GM12878 (cell line): ENCODE measurements at regions not wholly inside any gene's neighbourhood (a gene's known extent, or its start where the extent isn't known, plus 50 kb on each side); places are given as distances from the start of the nearest gene placed in this dataset.

Experiments
- ATAC-seq: fragments of 200-7000 bp; cut with Tn5 transposase; 3 replicates; pipeline ENCODE4 v1.9.1; 2020; ENCODE audit warnings: mild to moderate bottlenecking, moderate library complexity
- BruUV-seq: library from RNA; stranded (reverse); fragments of 400-500 nt; replicated peaks from 2 replicates; lab custom pipeline; 2021; lab: Mats Ljungman, UMichigan
- CTCF ChIA-PET: fragments of 300-600 bp; sonication (Branson Sonifier 250); formaldehyde crosslinking; extraction: SDS; loops from one replicate; lab custom pipeline; 2021; ENCODE audit warnings: inconsistent platforms; lab: Yijun Ruan, JAX
- POLR2A ChIA-PET: fragments of 350-600 bp; formaldehyde crosslinking; extraction: SDS; loops from one replicate; lab custom pipeline; 2021; ENCODE audit warnings: inconsistent platforms; lab: Charles Lee
- RAD21 ChIA-PET: fragments of 300-600 bp; sonication (Branson Sonifier 250); formaldehyde crosslinking; loops from one replicate; lab custom pipeline; 2023; ENCODE audit warnings: antibody characterized with exemption; ENCODE audit not compliant: unreplicated experiment; lab: Charles Lee
- SMC1A ChIA-PET: fragments of 300-600 bp; sonication (Branson Sonifier 250); formaldehyde crosslinking; loops from one replicate; lab custom pipeline; 2023; ENCODE audit not compliant: unreplicated experiment, uncharacterized antibody; lab: Charles Lee
- DNase-seq: peaks from one replicate; pipeline ENCODE4 v3.0.0-alpha.2; 2011; ENCODE audit warnings: low read depth, low spot score
- FAIRE-seq: peaks from 3 replicates; lab custom pipeline; 2011; peaks lifted over from hg19 to GRCh38; lab: Jason Lieb, UNC
- H2AFZ ChIP-seq: 2 replicates; pipeline ENCODE4 v1.6.0; 2011; ENCODE audit warnings: low read depth, low read length, control low read depth; ENCODE audit not compliant: control insufficient read depth
- H3K27ac ChIP-seq: 2 replicates; pipeline ENCODE4 v1.5.1; 2011; ENCODE audit warnings: control low read depth; ENCODE audit not compliant: control insufficient read depth, insufficient read depth
- H3K27me3 ChIP-seq, 2 experiments: replicated peaks in 1 of 2; 2 replicates each; pipeline versions ENCODE4 v1.6.0 to v1.6.1; 2011; ENCODE audit warnings: low read length in 1 of 2; ENCODE audit not compliant: control insufficient read depth in 2 of 2, insufficient read depth in 2 of 2
- H3K36me3 ChIP-seq, 2 experiments: 2 replicates each; pipeline ENCODE4 v1.5.1; 2011; ENCODE audit warnings: low read length in 1 of 2; ENCODE audit not compliant: control insufficient read depth in 2 of 2, insufficient read depth in 2 of 2
- H3K4me1 ChIP-seq: 2 replicates; pipeline ENCODE4 v1.6.1; 2011; ENCODE audit warnings: mild to moderate bottlenecking, low read length, moderate library complexity, mixed read lengths; ENCODE audit not compliant: control insufficient read depth, insufficient read depth
- H3K4me2 ChIP-seq: 2 replicates; pipeline ENCODE4 v1.6.0; 2011; ENCODE audit warnings: control low read depth; ENCODE audit not compliant: control insufficient read depth, insufficient read depth
- H3K4me3 ChIP-seq: fragments of 200-600 bp; sonication (generic); 2 replicates; pipeline ENCODE4 v1.5.1; 2016
- H3K79me2 ChIP-seq: 2 replicates; pipeline ENCODE4 v1.6.0; 2011; ENCODE audit warnings: low read length; ENCODE audit not compliant: control insufficient read depth, insufficient read depth
- H3K9ac ChIP-seq: 2 replicates; pipeline ENCODE4 v1.8.0; 2011; ENCODE audit warnings: low read length, control low read depth, mixed read lengths; ENCODE audit not compliant: control insufficient read depth, insufficient read depth
- H3K9me3 ChIP-seq: replicated peaks from 3 replicates; pipeline ENCODE4 v1.5.1; 2011; ENCODE audit warnings: mild to moderate bottlenecking, low read length; ENCODE audit not compliant: control insufficient read depth, insufficient read depth
- H4K20me1 ChIP-seq: 2 replicates; pipeline ENCODE4 v1.6.0; 2011; ENCODE audit not compliant: control insufficient read depth, insufficient read depth
- BCL3 ChIP-seq: IDR thresholded peaks from 2 replicates; pipeline ENCODE4 v1.6.1; 2011; ENCODE audit warnings: borderline replicate concordance, low read depth, mild to moderate bottlenecking, moderate library complexity, low read length; ENCODE audit not compliant: insufficient read depth, poor library complexity, severe bottlenecking
- CBX3 ChIP-seq: fragments of 200-600 bp; sonication (generic); IDR thresholded peaks from 2 replicates; pipeline ENCODE4 v1.6.1; 2016; ENCODE audit warnings: low read depth, borderline replicate concordance
- CHD2 ChIP-seq: IDR thresholded peaks from 2 replicates; pipeline ENCODE4 v1.6.1; 2011; ENCODE audit warnings: low read depth, low read length, improper control_type of control experiment, borderline replicate concordance
- E2F4 ChIP-seq: IDR thresholded peaks from 2 replicates; pipeline ENCODE4 v1.6.1; 2012; ENCODE audit warnings: low read depth, low read length, improper control_type of control experiment
- ESRRA ChIP-seq: IDR thresholded peaks from 2 replicates; pipeline ENCODE4 v1.6.1; 2012; ENCODE audit warnings: mild to moderate bottlenecking, low read length, improper control_type of control experiment
- ETV6 ChIP-seq, 2 experiments: fragments of 450-650 bp in 1 of 2; IDR thresholded peaks in 1 of 2; conservative IDR thresholded peaks in 1 of 2; 2 replicates each; pipeline ENCODE4 v1.6.1; 2014; ENCODE audit warnings: antibody characterized with exemption in 1 of 2, borderline replicate concordance in 1 of 2, low read depth in 1 of 2, mild to moderate bottlenecking in 1 of 2, moderate library complexity in 1 of 2
- IKZF1 ChIP-seq: fragments of 450-650 bp; conservative IDR thresholded peaks from 2 replicates; pipeline ENCODE4 v1.6.1; 2017; ENCODE audit warnings: antibody characterized with exemption, mild to moderate bottlenecking
- IKZF2 ChIP-seq, 2 experiments: fragments of 450-650 bp; IDR thresholded peaks; 2 replicates each; pipeline ENCODE4 v1.6.1; 2017; ENCODE audit warnings: mild to moderate bottlenecking in 2 of 2, moderate library complexity in 2 of 2
- KLF5 ChIP-seq: fragments of 450-650 bp; IDR thresholded peaks from 2 replicates; pipeline ENCODE4 v1.6.1; 2014; ENCODE audit warnings: mild to moderate bottlenecking; ENCODE audit not compliant: partially characterized antibody
- MAX ChIP-seq: IDR thresholded peaks from 2 replicates; pipeline ENCODE4 v1.6.1; 2012; ENCODE audit warnings: low read depth, low read length, improper control_type of control experiment
- MEF2A ChIP-seq: IDR thresholded peaks from 2 replicates; pipeline ENCODE4 v1.6.1; 2011; ENCODE audit warnings: low read depth, mild to moderate bottlenecking, low read length, moderate library complexity; ENCODE audit not compliant: insufficient read depth
- MTA3 ChIP-seq: IDR thresholded peaks from 2 replicates; pipeline ENCODE4 v1.6.1; 2012; ENCODE audit warnings: low read length, inconsistent platforms, borderline replicate concordance
- MYB ChIP-seq: fragments of 150-350 bp; IDR thresholded peaks from 2 replicates; pipeline ENCODE4 v1.6.1; 2014; ENCODE audit warnings: mild to moderate bottlenecking, low read depth, low read length, borderline replicate concordance
- NKRF ChIP-seq: fragments of 450-650 bp; conservative IDR thresholded peaks from 2 replicates; pipeline ENCODE4 v1.6.1; 2017; ENCODE audit warnings: mild to moderate bottlenecking, moderate library complexity
- NR2C1 ChIP-seq: fragments of 450-650 bp; IDR thresholded peaks from 2 replicates; pipeline ENCODE4 v1.6.1; 2017; ENCODE audit warnings: antibody characterized with exemption, mild to moderate bottlenecking, moderate library complexity
- SMC3 ChIP-seq: IDR thresholded peaks from 2 replicates; pipeline ENCODE4 v1.6.1; 2011; ENCODE audit warnings: low read length, improper control_type of control experiment, borderline replicate concordance
- TARDBP ChIP-seq: IDR thresholded peaks from 2 replicates; pipeline ENCODE4 v1.6.1; 2016; ENCODE audit warnings: borderline replicate concordance
- ZNF207 ChIP-seq: fragments of 450-650 bp; IDR thresholded peaks from 2 replicates; pipeline ENCODE4 v1.6.1; 2014; ENCODE audit warnings: antibody characterized with exemption, mild to moderate bottlenecking, borderline replicate concordance
- ZNF217 ChIP-seq: fragments of 450-650 bp; IDR thresholded peaks from 2 replicates; pipeline ENCODE4 v1.6.1; 2017; ENCODE audit warnings: antibody characterized with exemption, mild to moderate bottlenecking
- WGBS: methylation state at CpG from one replicate; pipeline ENCODE4 v1.1.6; 2016; ENCODE audit warnings: low lambda C conversion rate; ENCODE audit not compliant: insufficient replicate concordance, insufficient coverage; ENCODE audit errors: missing lambda C conversion rate; 5-methylcytosine and 5-hydroxymethylcytosine counted together
- in situ Hi-C: fragments of 300-500 bp; cut with MboI; formaldehyde crosslinking; loops from 9 replicates; pipeline ENCODE4 v1.14.3; 2018; ENCODE audit warnings: mixed read lengths
- intact Hi-C: fragments of 100-400 bp; cut with micrococcal nuclease; formaldehyde crosslinking; loops from one replicate; pipeline ENCODE4 v1.14.2; 2022; ENCODE audit not compliant: unreplicated experiment

- TF ChIP-seq BCL3 (no peak), ESRRA (no peak), NKRF (no peak), NR2C1 (no peak), CBX3 (no peak), MYB (no peak), MTA3 (no peak), IKZF1 (no peak), SMC3 (no peak)
These were observed 627.4 kb downstream of the KCNJ2 start (continued) for GRCh38 chr17:70796757-70797156.

- Histone ChIP-seq H3K27me3 (no peaks in the 10 kb centered on the region), H3K9me3 (no peaks in the 10 kb centered on the region; the same call in 2 of the 3 replicates), H4K20me1 (no peaks in the 10 kb centered on the region), H3K79me2 (no peaks in the 10 kb centered on the region), H3K9ac (no peak overlapping the region), H3K4me3 (no peak overlapping the region), H3K36me3 (no peaks in the 10 kb centered on the region), H2AFZ (no peak overlapping the region), H3K27ac (no peak overlapping the region), H3K4me1 (no peaks in the 10 kb centered on the region), H3K4me2 (no peak overlapping the region)
- 59% methylated on average over 5 of the region's 5 CpGs for WGBS
- POLR2A ChIA-PET, result no interaction called here
- no TSS peak for BruUV-seq
- SMC1A ChIA-PET, result no interaction called here
- no peak for ATAC-seq
- RAD21 ChIA-PET, result no interaction called here
- FAIRE-seq, result no peak
- in situ Hi-C loops, result no loop called here
- CTCF ChIA-PET, result no interaction called here
- intact Hi-C loops, result no loop called here
- DNase-seq, result no peak
- TF ChIP-seq MAX (no peak), CHD2 (no peak), E2F4 (no peak), KLF5 (no peak), ZNF207 (no peak), ZNF217 (no peak), TARDBP (no peak), ETV6 (conservative IDR thresholded peaks at IDR 0.05 in 1 of 2, IDR thresholded peaks at IDR 0.05 in 1 of 2; ENCODE audit: borderline replicate concordance in 1 of 2, low read depth in 1 of 2) (no peak), IKZF2 (IDR thresholded peaks at IDR 0.05) (no peak), MEF2A (no peak), ESRRA (no peak)
These were observed 627.8 kb downstream of the KCNJ2 start for GRCh38 chr17:70797166-70797565.
